Gastrocnemius medialis (tissue), 4 donors: ENCODE measurements at regions not wholly inside any gene's neighbourhood (a gene's known extent, or its start where the extent isn't known, plus 50 kb on each side); places are given as distances from the start of the nearest gene placed in this dataset.

Experiments
- ATAC-seq, 2 donors: fragments of 150-250 bp; one replicate each; pipeline ENCODE4 v1.9.1; 2016
- DNase-seq, 2 donors: peaks; one replicate each; pipeline ENCODE4 v3.0.0-alpha.2; 2019
- H3K27ac ChIP-seq, 4 donors: fragments of 200-600 bp; sonication (generic); 1 replicate in 1 of 4; 2 replicates in 3 of 4; pipeline ENCODE4 v1.5.1; 2016 to 2018; ENCODE audit warnings: mild to moderate bottlenecking in 2 of 4, moderate library complexity in 1 of 4
- H3K27me3 ChIP-seq, 3 donors: fragments of 200-600 bp; sonication (generic) in 2 of 3; 1 replicate in 1 of 3; 2 replicates in 2 of 3; pipeline versions ENCODE4 v1.5.1 to v1.6.0; 2016 to 2019; ENCODE audit warnings: mild to moderate bottlenecking in 1 of 3, moderate library complexity in 1 of 3
- H3K36me3 ChIP-seq, 2 donors: fragments of 200-600 bp; sonication (generic) in 1 of 2; one replicate each; pipeline ENCODE4 v1.5.1; 2017 to 2018
- H3K4me1 ChIP-seq, 2 donors: fragments of 200-600 bp; sonication (generic) in 1 of 2; one replicate each; pipeline ENCODE4 v1.5.1; 2016 to 2017; ENCODE audit warnings: mild to moderate bottlenecking in 2 of 2
- H3K4me3 ChIP-seq, 4 donors: fragments of 200-600 bp; sonication (generic) in 3 of 4; 1 replicate in 1 of 4; 2 replicates in 3 of 4; pipeline ENCODE4 v1.5.1; 2016 to 2019; ENCODE audit warnings: mild to moderate bottlenecking in 2 of 4
- H3K9me3 ChIP-seq, 3 donors: fragments of 200-600 bp; sonication (generic) in 2 of 3; 1 replicate in 1 of 3; 2 replicates in 2 of 3; pipeline ENCODE4 v1.5.1; 2016 to 2019
- POLR2A ChIP-seq, 2 donors: fragments of 450-650 bp; IDR thresholded peaks; one replicate each; pipeline ENCODE4 v1.6.1; 2017; ENCODE audit warnings: antibody characterized with exemption in 2 of 2, mild to moderate bottlenecking in 2 of 2, moderate library complexity in 2 of 2
- in situ Hi-C, 4 donors: fragments of 200-750 bp; cut with MboI; loops; one replicate each; pipeline versions ENCODE4 v1.15.0 to v1.8.0; 2017; ENCODE audit warnings: low sequenced_read_pairs in 4 of 4
- intact Hi-C: fragments of 100-400 bp; cut with DNase I; formaldehyde crosslinking; loops from one replicate; pipeline ENCODE4 v1.15.1; 2023; ENCODE audit warnings: low total_unique reads
- TF ChIP-seq, protein P1 (sequence below), 5 experiments: fragments of 450-650 bp in 3 of 5; fragments of 200-600 bp in 2 of 5; sonication (generic) in 2 of 5; IDR thresholded peaks in 4 of 5; conservative IDR thresholded peaks in 1 of 5; 1 replicate in 4 of 5; 2 replicates in 1 of 5; pipeline ENCODE4 v1.5.1; 2016 to 2019; ENCODE audit warnings: antibody characterized with exemption in 5 of 5, mild to moderate bottlenecking in 3 of 5, moderate library complexity in 3 of 5

DNA sequence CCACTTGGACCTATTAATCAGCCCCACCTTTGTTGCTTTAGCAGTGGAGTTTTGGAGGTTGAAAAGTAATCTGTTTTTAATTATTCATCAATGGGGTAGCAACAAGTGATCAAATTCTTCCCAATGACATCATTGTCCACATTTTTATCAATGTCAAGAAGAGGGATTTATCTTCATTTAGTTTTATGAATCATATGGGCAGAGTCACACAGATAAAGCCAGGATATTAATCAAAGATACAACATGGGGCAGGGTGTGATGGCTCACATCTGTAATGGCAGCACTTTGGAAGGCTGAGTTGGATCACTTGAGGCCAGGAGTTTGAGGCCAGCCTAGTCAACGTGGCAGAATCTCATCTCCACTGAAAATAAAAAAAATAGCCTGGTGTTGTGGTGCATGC lies 388.4 kb upstream of the POM121L12 start:
- Histone ChIP-seq H3K4me1 (no peaks in the 10 kb centered on the region), H3K27ac (no peak overlapping the region), H3K4me3 (no peak overlapping the region), H3K9me3 (no peaks in the 10 kb centered on the region), H3K36me3 (no peaks in the 10 kb centered on the region), H3K27me3 (no peaks in the 10 kb centered on the region)
- TF ChIP-seq, protein P1, sequence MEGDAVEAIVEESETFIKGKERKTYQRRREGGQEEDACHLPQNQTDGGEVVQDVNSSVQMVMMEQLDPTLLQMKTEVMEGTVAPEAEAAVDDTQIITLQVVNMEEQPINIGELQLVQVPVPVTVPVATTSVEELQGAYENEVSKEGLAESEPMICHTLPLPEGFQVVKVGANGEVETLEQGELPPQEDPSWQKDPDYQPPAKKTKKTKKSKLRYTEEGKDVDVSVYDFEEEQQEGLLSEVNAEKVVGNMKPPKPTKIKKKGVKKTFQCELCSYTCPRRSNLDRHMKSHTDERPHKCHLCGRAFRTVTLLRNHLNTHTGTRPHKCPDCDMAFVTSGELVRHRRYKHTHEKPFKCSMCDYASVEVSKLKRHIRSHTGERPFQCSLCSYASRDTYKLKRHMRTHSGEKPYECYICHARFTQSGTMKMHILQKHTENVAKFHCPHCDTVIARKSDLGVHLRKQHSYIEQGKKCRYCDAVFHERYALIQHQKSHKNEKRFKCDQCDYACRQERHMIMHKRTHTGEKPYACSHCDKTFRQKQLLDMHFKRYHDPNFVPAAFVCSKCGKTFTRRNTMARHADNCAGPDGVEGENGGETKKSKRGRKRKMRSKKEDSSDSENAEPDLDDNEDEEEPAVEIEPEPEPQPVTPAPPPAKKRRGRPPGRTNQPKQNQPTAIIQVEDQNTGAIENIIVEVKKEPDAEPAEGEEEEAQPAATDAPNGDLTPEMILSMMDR (IDR thresholded peaks at IDR 0.05 in 4 of 5, conservative IDR thresholded peaks at IDR 0.05 in 1 of 5) = no peak
- TF ChIP-seq POLR2A (IDR thresholded peaks at IDR 0.05) = no peak
- intact Hi-C loops (no loop called here), in situ Hi-C loops (no loop called here)
- no peak for DNase-seq
- ATAC-seq = no peak

DNA sequence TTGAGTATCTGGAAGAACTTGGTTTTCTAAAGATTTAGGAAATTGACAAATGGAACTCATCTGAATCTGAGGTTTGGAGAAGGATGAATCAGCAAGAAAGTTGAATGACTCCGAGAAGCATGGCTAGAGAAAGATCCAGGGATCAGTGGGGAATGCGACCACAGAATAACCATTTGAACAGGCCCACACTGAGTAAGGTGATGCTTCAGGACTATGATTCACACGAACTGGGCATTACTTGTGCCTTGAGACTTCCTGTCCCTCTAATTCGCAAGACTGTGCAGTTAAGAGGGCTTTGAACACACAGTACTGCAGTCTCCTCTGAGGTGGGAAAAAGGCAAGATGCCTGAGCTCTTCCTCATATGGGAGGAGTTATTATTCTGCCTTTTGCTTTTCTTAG lies 395.5 kb upstream of the POM121L12 start:
- ATAC-seq = no peak
- no peak overlapping the region for H3K4me3 ChIP-seq
- in situ Hi-C loops = no loop called here
- H3K36me3 ChIP-seq = no peaks in the 10 kb centered on the region
- H3K27ac ChIP-seq = no peak overlapping the region
- DNase-seq = no peak
- no peaks in the 10 kb centered on the region for H3K27me3 ChIP-seq
- no peaks in the 10 kb centered on the region for H3K9me3 ChIP-seq
- no peaks in the 10 kb centered on the region for H3K4me1 ChIP-seq
- TF ChIP-seq POLR2A (IDR thresholded peaks at IDR 0.05) = no peak
- TF ChIP-seq, protein P1 (IDR thresholded peaks at IDR 0.05 in 4 of 5, conservative IDR thresholded peaks at IDR 0.05 in 1 of 5) = no peak
- intact Hi-C loops = no loop called here

DNA sequence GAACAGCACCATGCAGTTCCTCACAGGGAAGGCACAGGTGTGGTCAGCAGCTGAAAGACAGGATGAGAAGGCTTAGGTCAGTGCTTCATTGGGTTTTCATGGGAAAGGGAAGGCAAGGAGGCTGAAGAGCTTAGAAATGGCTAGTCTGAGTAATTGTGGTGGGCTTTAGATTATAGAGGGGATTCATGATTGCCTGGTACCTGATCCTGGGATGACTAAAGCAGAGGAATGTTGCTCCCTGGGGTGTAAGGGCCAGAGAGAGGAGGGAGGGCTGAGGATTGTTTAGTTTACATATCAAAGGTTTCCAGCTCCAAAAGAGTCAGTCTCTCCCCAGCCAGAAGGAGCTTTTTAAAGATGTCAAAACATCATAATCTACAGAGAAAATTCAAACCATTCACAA lies 396.3 kb upstream of the POM121L12 start:
- Histone ChIP-seq H3K9me3 (no peaks in the 10 kb centered on the region), H3K4me1 (no peaks in the 10 kb centered on the region), H3K4me3 (no peak overlapping the region), H3K27ac (no peak overlapping the region), H3K27me3 (no peaks in the 10 kb centered on the region), H3K36me3 (no peaks in the 10 kb centered on the region)
- intact Hi-C loops = no loop called here
- ATAC-seq (no peak), DNase-seq (no peak)
- in situ Hi-C loops = no loop called here
- TF ChIP-seq, protein P1 (IDR thresholded peaks at IDR 0.05 in 4 of 5, conservative IDR thresholded peaks at IDR 0.05 in 1 of 5) = no peak
- no peak for TF ChIP-seq POLR2A (IDR thresholded peaks at IDR 0.05)

DNA sequence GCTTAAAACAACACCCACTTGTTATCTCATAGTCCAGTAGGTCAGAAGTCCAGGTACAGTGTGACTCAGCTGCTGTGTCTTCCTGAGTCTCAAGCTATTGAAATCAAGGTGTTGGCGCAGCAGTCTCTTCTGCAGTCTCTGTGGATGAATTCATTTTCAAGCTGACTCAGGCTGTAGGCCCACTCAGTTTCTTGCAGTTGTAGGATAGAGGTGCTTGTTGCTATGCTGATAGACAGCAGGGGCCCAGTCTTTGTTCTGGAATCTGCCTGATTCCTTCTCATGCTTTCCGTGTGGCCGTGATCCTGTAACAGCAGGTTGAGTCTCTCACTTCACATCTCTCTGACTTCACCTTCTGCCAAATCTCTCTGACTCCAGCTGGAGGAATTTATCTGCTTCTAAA lies 400.4 kb upstream of the POM121L12 start:
- Histone ChIP-seq H3K36me3 (no peaks in the 10 kb centered on the region), H3K9me3 (no peaks in the 10 kb centered on the region), H3K4me1 (no peaks in the 10 kb centered on the region), H3K27ac (no peak overlapping the region), H3K4me3 (no peak overlapping the region), H3K27me3 (no peaks in the 10 kb centered on the region)
- DNase-seq (no peak), ATAC-seq (no peak)
- intact Hi-C loops = no loop called here
- TF ChIP-seq, protein P1 (IDR thresholded peaks at IDR 0.05 in 4 of 5, conservative IDR thresholded peaks at IDR 0.05 in 1 of 5) = no peak
- no peak for TF ChIP-seq POLR2A (IDR thresholded peaks at IDR 0.05)
- in situ Hi-C loops = no loop called here

DNA sequence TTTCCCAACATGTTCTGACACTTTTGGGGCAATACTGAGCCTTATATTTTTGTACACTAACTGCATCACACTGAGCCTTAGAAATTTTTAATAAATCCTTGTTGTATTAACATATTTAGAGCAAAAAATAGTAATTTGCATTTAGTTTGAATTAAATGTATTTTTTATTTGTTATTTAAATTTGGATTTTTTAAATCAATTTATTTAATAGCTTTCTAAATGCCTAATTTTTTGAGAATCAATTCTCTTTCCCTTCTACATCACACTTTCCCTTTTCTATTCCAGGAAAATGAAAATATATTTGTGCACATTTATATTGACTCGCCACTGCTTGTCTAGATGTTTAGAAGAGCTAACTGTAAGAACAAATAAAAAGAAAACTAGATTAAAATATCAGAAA lies 414.6 kb upstream of the POM121L12 start:
- Histone ChIP-seq H3K4me3 (no peak overlapping the region), H3K4me1 (no peaks in the 10 kb centered on the region), H3K27ac (no peak overlapping the region), H3K27me3 (no peaks in the 10 kb centered on the region), H3K9me3 (no peaks in the 10 kb centered on the region), H3K36me3 (no peaks in the 10 kb centered on the region)
- ATAC-seq = no peak
- no peak for TF ChIP-seq POLR2A (IDR thresholded peaks at IDR 0.05)
- TF ChIP-seq, protein P1 (IDR thresholded peaks at IDR 0.05 in 4 of 5, conservative IDR thresholded peaks at IDR 0.05 in 1 of 5) = no peak
- intact Hi-C loops = no loop called here
- no peak for DNase-seq
- in situ Hi-C loops = no loop called here
